Suprapubic skin (tissue), 4 donors: ENCODE measurements at regions not wholly inside any gene's neighbourhood (a gene's known extent, or its start where the extent isn't known, plus 50 kb on each side); places are given as distances from the start of the nearest gene placed in this dataset.
"Not testable (repeated sequence)": the region's sequence is repeated elsewhere in the genome, so short reads cannot be mapped to it uniquely, and the experiment has no call there.

ENCODE experiments used
- DNase-seq, 2 donors: peaks; one replicate each; pipeline ENCODE4 v3.0.0-alpha.2; 2019; ENCODE audit warnings: low spot score in 2 of 2
- H3K27ac ChIP-seq: fragments of 200-600 bp; sonication (generic); one replicate; pipeline ENCODE4 v1.5.1; 2019
- H3K27me3 ChIP-seq: fragments of 200-600 bp; sonication (generic); one replicate; pipeline ENCODE4 v1.5.1; 2019
- H3K36me3 ChIP-seq: fragments of 200-600 bp; sonication (generic); one replicate; pipeline ENCODE4 v1.5.1; 2019
- H3K4me1 ChIP-seq: fragments of 200-600 bp; sonication (generic); one replicate; pipeline ENCODE4 v1.5.1; 2019
- H3K4me3 ChIP-seq: fragments of 200-600 bp; sonication (generic); one replicate; pipeline ENCODE4 v1.5.1; 2019; ENCODE audit warnings: mild to moderate bottlenecking
- H3K9me3 ChIP-seq: fragments of 200-600 bp; sonication (generic); one replicate; pipeline ENCODE4 v1.5.1; 2019
- EP300 ChIP-seq: sonication (generic); formaldehyde crosslinking; IDR thresholded peaks from one replicate; pipeline ENCODE4 v1.6.1; 2017; ENCODE audit warnings: antibody characterized with exemption
- POLR2A ChIP-seq, 2 donors: fragments of 450-650 bp; IDR thresholded peaks; one replicate each; pipeline ENCODE4 v1.6.1; 2017; ENCODE audit warnings: antibody characterized with exemption in 2 of 2, mild to moderate bottlenecking in 2 of 2, moderate library complexity in 2 of 2
- POLR2AphosphoS5 ChIP-seq, 3 donors: sonication (generic); formaldehyde crosslinking; IDR thresholded peaks; one replicate each; pipeline ENCODE4 v1.6.1; 2017; ENCODE audit warnings: antibody characterized with exemption in 3 of 3
- WGBS: methylation state at CpG from one replicate; pipeline ENCODE4 v1.1.5; 2018; 5-methylcytosine and 5-hydroxymethylcytosine counted together
- TF ChIP-seq, protein P1 (sequence below), 2 donors: fragments of 200-600 bp in 1 of 2; fragments of 450-650 bp in 1 of 2; sonication (generic) in 1 of 2; IDR thresholded peaks; one replicate each; pipeline ENCODE4 v1.5.1; 2016 to 2019; ENCODE audit warnings: antibody characterized with exemption in 2 of 2, mild to moderate bottlenecking in 1 of 2, moderate library complexity in 1 of 2

DNA sequence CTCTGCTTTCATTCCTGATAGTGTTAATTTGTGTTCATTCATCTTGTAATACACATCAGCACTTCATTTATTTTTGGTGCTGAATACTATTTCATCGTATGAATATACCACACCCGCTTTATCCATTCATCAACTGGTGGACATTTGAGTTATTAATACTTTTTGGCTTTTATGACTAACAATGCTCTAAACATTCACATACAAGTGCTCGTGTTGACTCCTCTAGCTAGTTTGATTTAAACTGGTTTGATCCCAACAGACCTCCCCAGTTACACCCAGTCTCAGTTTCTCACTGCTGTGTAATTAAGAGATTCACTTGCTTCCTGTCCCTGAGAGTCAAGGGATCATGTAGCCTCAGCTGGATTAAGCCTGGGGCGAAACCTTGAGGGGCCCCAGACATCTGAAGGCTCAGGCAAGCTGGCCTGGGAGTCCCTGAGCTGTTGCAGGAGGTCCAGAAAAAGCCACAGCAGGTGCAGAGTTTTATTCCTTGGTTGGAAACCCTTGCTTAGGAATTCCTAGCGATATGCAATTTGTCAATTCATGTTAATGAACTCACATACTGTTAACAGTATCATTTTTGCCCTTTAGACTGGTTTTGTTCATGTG lies 52.8 kb upstream of the CLDN24 start:
- Histone ChIP-seq H3K27ac (no peak overlapping the region), H3K4me1 (no peaks in the 10 kb centered on the region), H3K27me3 (no peaks in the 10 kb centered on the region), H3K9me3 (no peaks in the 10 kb centered on the region), H3K4me3 (no peak overlapping the region), H3K36me3 (no peaks in the 10 kb centered on the region)
- TF ChIP-seq POLR2A (IDR thresholded peaks at IDR 0.05) (no peak), EP300 (no peak), POLR2AphosphoS5 (IDR thresholded peaks at IDR 0.05) (no peak)
- TF ChIP-seq, protein P1, sequence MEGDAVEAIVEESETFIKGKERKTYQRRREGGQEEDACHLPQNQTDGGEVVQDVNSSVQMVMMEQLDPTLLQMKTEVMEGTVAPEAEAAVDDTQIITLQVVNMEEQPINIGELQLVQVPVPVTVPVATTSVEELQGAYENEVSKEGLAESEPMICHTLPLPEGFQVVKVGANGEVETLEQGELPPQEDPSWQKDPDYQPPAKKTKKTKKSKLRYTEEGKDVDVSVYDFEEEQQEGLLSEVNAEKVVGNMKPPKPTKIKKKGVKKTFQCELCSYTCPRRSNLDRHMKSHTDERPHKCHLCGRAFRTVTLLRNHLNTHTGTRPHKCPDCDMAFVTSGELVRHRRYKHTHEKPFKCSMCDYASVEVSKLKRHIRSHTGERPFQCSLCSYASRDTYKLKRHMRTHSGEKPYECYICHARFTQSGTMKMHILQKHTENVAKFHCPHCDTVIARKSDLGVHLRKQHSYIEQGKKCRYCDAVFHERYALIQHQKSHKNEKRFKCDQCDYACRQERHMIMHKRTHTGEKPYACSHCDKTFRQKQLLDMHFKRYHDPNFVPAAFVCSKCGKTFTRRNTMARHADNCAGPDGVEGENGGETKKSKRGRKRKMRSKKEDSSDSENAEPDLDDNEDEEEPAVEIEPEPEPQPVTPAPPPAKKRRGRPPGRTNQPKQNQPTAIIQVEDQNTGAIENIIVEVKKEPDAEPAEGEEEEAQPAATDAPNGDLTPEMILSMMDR (IDR thresholded peaks at IDR 0.05), result no peak
- 81% methylated on average over 5 of the region's 5 CpGs for WGBS
- no peak for DNase-seq

DNA sequence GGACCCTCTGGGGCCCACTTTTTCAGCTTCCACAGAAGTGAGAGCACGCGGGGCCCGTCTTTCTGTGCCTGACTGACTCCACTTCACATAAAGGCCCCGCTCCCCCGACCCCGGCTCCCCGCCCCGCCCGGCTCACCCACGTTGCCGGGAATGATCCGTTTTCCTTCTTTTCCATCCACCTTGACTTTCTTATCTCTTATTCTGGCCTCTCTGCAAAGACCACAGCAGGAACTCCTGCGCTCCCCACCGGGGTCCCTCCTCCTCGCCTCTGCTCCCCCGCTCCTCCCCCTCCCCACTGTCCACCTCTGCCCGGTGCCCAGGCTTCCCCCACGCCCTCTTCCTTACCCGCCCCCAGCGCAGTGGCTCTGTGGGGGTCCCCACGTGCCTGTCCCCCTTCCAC lies 54.2 kb upstream of the CLDN24 start:
- WGBS, result 83% methylated on average over 21 of the region's 21 CpGs
- no peak for TF ChIP-seq EP300
- no peak for TF ChIP-seq POLR2AphosphoS5 (IDR thresholded peaks at IDR 0.05)
- TF ChIP-seq, protein P1 (IDR thresholded peaks at IDR 0.05), result no peak
- TF ChIP-seq POLR2A (IDR thresholded peaks at IDR 0.05), result no peak
- no peaks in the 10 kb centered on the region for H3K27me3 ChIP-seq
- H3K27ac ChIP-seq, result no peak overlapping the region
- no peak overlapping the region for H3K4me3 ChIP-seq
- no peaks in the 10 kb centered on the region for H3K36me3 ChIP-seq
- no peaks in the 10 kb centered on the region for H3K4me1 ChIP-seq
- DNase-seq, result no peak
- H3K9me3 ChIP-seq, result no peaks in the 10 kb centered on the region

DNA sequence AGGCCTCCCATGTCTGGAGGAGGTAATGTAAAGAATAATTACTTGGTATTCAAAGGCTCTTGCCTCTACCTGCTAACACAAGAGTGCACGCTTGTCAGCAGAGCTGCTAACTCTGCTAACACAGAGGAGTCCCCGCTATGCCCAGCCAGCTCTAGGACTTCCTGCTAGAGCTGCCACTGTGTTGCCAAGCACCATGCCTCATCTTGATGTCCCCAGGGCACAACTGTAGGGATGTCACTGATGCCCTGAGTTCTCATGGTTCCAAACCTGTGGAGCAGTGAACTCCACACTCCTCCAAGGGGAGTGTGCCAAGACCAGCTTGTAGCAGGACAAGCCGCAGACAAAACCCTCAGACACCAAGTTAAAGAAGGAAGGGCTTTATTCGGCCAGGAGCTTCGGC lies 55.3 kb upstream of the CLDN24 start:
- DNase-seq, result no peak
- no peaks in the 10 kb centered on the region for H3K27me3 ChIP-seq
- H3K9me3 ChIP-seq, result no peaks in the 10 kb centered on the region
- 96% methylated on average over 5 of the region's 5 CpGs for WGBS
- no peaks in the 10 kb centered on the region for H3K4me1 ChIP-seq
- no peak overlapping the region for H3K4me3 ChIP-seq
- no peaks in the 10 kb centered on the region for H3K36me3 ChIP-seq
- TF ChIP-seq, protein P1 (IDR thresholded peaks at IDR 0.05), result no peak
- no peak for TF ChIP-seq POLR2AphosphoS5 (IDR thresholded peaks at IDR 0.05)
- no peak for TF ChIP-seq POLR2A (IDR thresholded peaks at IDR 0.05)
- no peak for TF ChIP-seq EP300
- no peak overlapping the region for H3K27ac ChIP-seq

DNA sequence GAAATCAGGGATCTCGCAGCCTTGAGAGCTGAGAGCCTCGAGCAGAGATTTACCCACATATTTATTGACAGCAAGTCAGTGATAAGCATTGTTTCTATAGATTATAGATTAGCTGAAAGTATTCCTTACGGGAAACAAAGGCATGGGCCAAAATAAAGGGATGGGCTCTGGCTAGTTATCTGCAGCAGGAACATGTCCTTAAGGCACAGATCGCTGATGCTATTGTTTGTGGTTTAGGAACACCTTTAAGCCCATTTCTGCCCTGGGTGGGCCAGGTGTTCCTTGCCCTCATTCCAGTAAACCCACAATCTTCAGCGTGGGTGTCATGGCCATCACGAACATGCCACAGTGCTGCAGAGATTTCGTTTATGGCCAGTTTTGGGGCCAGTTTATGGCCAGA lies 56.1 kb upstream of the CLDN24 start:
- H3K4me1 ChIP-seq, H3K27ac ChIP-seq, DNase-seq, H3K36me3 ChIP-seq, H3K27me3 ChIP-seq, H3K9me3 ChIP-seq, H3K4me3 ChIP-seq: not testable (repeated sequence)
- WGBS, result 91% methylated on average over 7 of the region's 7 CpGs

DNA sequence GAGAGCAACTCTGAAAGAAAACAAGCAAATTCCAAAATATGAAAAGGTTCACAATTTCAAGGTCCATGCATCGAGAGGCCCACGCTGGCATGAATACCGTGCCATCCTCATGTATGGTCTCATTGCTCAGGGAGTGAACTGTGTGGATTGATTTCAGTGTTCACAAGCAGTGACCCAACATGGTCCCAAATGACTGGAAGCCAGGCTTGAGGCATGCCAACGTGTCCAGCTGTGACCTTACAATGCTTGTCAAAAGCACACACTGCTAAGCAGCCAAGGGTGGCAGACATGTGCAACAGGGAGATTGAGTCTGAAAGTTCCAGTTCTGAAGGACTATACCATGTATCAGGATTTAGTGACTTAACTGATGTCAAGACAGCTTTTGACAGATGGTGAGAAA lies 58.7 kb upstream of the CLDN24 start:
- TF ChIP-seq POLR2AphosphoS5 (IDR thresholded peaks at IDR 0.05), result no peak
- TF ChIP-seq, protein P1 (IDR thresholded peaks at IDR 0.05), result no peak
- TF ChIP-seq POLR2A (IDR thresholded peaks at IDR 0.05), result no peak
- no peak for TF ChIP-seq EP300
- peak in 1 of 2 donors; percentile 4 for DNase-seq
- no peaks in the 10 kb centered on the region for H3K9me3 ChIP-seq
- H3K4me1 ChIP-seq, result no peaks in the 10 kb centered on the region
- no peaks in the 10 kb centered on the region for H3K36me3 ChIP-seq
- H3K27ac ChIP-seq, result no peak overlapping the region
- WGBS, result 89% methylated on average over 4 of the region's 4 CpGs
- no peak overlapping the region for H3K4me3 ChIP-seq
- H3K27me3 ChIP-seq, result no peaks in the 10 kb centered on the region

DNA sequence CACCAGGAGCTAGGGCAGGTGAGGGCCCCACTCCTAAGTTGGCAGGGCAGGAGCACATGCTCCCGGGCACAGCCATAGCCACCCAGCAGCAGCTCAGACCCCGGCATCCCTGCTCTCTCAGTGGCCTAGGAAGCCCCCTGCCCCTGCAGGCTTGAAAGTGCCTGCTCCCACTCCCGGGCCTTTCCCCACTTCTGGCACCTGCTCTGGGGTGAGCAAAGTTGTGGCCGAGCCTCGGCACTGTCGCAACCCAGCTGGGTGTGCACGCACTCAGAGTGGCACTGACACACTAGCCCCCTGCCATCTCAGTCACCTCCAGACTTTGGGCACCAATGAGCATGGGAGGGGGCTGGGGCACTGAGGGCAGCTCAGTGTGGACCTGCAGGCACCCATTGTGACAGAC lies 60.8 kb upstream of the CDKN2AIP start:
- Histone ChIP-seq H3K4me1 (no peaks in the 10 kb centered on the region), H3K4me3 (no peak overlapping the region), H3K27ac (no peak overlapping the region), H3K27me3 (peaks cover 10% of the 10 kb centered on the region), H3K9me3 (no peaks in the 10 kb centered on the region), H3K36me3 (no peaks in the 10 kb centered on the region)
- 100% methylated on average over 1 of the region's 7 CpGs for WGBS
- no peak for TF ChIP-seq EP300
- TF ChIP-seq, protein P1 (IDR thresholded peaks at IDR 0.05), result no peak
- no peak for TF ChIP-seq POLR2A (IDR thresholded peaks at IDR 0.05)
- no peak for TF ChIP-seq POLR2AphosphoS5 (IDR thresholded peaks at IDR 0.05)
- peak in 1 of 2 donors; percentile 34 for DNase-seq
